HG02588 (cell line): ENCODE measurements at regions not wholly inside any gene's neighbourhood (a gene's known extent, or its start where the extent isn't known, plus 50 kb on each side); places are given as distances from the start of the nearest gene placed in this dataset.

Experiments
- ATAC-seq: cut with Tn5 transposase; IDR thresholded peaks from one replicate; pipeline ENCODE4 v1.9.1; 2021; ENCODE audit warnings: mild to moderate bottlenecking, moderate library complexity; ENCODE audit not compliant: unreplicated experiment

DNA sequence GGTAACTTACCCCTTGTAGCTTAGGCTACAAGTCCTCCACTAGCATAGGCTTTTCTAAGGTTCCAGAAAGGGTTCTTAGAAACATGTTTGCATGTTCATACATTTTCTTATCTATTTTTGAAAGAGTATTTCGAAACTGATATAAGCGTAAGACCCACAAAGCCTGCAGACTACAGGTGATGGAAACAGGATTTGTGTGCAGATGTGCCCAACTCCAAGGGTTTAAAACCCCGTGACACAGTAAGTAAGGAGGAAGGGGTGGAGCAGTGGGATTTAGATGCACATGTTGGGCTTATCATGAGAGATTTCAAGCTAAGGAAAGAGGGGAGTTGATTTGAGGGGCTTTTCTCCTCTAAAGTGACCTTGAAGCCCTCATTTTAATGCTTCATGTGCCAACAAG lies 164.7 kb downstream of the LTN1 start:
- ATAC-seq: no peak

DNA sequence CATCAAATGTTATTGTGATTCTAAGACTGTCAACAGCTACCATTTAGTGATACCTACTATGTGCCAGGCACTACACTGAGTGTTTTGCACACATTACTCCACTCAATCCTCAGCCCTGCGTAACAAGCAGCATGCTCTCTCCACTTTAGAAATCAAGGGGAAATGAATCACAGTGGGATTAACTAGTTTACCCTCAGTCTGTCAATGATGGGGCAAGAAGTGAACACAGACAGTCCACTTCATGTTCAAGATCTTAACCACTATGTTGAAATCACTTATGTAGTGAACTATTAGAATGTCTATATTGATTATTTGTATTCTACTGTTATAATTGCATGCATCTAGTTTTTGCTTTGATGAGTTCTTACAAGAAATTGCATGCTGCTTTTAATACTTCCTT lies 165.3 kb downstream of the LTN1 start:
- no peak for ATAC-seq

DNA sequence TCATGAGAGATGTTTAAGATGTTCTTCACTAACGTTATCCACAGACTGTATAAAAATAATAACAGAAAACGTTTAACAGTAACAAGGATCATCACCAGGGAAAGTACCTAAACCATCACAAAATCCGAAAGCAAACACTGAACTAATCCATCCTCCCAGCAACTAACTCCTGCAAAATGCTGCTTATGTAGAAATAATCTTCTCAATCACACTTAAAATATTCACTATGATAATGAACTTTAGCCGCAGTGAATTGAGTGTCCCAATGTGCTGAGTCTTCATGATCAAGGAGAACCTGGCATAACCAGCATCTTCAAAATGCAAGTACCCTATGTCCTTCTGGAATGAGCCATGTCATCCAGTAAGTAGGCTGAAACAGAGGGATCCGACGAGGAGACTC lies 166.1 kb downstream of the LTN1 start:
- no peak for ATAC-seq

DNA sequence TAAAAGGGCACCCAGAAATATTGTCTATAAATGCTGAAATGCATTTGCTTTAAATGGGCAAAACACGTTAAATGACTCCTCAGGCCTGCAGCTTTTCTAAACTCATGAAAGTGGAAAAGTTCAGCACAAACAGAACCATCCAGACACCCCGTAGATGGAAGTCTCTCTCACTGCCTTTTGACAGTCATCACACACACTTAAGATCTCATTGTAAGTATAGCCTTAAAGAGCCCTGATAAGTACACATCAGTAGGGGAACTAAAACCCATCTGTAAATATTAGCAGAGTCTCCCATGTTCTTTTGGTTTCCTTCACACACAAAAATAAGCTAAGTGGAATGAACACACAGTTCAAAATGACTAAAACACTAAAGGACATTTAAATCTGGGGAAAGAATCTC lies 166.7 kb downstream of the LTN1 start:
- no peak for ATAC-seq

DNA sequence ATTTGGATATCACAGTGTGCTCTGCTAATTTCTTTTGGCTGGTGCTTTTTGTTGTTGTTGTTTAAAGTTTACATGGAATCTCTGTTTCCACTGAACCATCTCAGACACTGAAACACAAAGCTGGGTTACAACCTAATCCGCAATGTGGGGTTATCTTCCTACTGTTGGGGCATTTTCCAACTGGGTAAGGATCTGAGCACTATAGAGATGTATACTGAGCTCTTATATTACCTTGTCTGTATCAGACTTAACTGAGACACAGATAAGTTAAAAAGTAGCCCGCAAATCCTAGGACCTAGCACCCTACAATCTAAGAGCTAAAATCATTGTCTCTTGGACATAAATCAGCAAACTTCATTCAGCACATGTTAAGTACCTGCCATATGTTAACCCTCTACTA lies 169.2 kb downstream of the LTN1 start:
- no peak for ATAC-seq

DNA sequence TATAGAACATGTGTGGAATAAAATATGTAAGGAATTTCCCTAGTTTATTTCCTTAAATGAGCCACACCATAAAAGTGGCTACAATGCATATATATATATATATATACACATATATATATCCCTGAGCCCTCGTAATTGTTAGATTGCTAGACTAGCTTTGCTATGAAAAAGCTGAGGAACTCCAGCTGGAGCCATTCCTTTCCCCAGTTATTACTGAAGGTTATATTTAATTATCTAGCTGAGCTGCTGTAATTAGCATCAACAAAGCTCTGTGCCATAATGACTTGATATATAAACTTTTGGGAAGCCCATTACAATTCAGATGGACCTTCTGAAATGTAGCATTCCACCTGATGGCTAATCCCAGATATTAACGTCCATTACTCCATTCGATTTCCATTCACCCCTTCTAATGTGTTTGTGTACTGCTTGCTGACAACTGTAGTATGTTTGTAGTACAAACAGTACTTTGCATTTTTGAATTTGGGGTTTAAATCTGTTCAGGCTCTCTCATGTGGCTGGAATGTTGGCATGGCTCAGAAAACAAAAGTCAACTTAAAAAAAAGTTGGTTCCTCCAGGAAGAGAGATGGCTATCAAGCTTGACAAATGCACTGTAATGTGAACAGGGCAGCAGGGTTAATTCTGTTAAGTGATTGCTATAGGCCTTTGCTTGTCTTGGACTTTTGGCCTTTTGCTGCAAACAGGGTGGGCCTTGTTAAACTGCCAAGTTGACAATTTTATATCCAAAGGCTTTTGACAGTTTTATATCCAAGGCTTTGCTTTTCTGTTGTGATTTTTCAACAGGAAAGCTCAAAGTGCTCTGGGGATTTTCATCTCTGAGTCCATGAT lies 170.0 kb downstream of the LTN1 start:
- no peak for ATAC-seq

DNA sequence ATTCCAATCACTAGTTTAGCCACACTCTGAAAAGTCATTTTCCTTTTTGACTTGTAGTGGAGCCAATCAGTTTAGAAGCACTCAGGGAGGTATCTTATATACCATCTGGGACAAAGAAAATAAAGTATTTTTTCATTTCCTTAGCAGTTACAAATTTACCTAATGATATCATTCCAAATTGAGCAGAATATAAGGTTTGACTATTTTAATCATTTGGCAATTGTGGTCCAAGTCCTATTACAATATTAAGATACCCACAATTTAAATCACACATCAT lies 170.6 kb downstream of the LTN1 start:
- ATAC-seq: no peak

DNA sequence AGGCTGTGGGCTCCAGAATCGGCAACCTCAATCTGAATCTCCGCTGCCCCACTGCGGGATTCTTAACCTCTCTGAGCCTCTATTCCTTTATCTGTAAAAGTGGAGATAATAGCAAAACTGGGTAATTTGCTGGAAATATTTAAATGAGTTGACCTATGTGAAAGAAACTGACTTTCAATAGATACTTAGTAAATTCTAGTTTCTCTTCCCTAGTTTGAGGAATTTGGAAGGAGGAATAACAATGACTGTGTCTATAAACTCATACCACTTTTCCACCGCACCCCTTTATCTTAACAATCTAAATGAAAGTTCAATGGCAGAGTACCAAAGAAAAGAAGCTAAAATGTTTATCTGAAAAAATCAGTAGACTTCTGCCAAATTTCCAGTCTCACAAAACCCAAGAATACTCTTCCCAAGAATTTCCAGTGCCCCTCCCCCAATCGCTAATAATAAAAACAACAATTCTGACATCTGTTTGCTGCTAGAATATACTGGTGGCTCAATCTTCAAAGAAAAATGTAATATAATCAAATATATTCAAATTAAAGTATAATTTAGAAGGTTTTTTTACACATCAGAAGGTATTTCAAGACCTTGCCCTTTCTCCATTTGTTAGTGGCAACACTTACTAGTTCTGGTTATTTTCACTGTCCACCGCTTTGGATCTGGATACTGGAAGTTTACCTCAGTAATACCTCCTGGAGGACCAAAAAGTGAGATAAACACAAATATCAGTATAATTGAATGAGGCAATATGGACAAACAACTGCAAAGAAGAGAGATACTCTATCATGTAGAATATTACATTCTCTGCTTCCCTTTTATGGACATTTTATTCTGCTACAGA lies 171.2 kb downstream of the LTN1 start:
- no peak for ATAC-seq

DNA sequence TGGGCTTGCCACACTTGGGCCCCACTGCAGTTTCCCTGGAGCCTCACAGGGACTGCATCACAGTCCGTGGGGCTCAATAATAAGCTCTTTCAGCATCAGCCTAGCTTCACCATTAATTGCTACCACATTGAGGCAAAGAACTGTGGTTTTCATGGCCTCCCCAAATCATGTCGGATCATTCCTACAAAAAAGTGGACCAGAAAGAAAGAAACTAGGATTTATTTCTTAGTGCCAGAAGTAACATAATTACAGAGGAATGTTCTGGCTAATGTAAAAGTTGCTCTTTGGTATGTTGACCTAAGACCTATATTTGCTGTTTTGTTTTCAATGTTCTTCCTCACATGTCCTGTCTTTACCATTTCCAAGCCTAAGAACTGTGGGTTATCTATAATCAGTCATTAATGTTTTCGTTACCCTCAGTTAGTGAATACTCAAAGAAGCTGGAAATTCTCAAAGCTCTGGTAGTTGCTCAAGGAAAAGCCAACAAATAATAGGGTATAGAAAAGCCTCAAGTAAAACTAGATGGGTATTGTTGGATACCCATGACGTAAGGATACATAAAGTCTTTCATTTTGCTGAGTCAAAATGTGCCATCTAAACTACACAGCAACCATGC lies 173.9 kb downstream of the LTN1 start:
- no peak for ATAC-seq

DNA sequence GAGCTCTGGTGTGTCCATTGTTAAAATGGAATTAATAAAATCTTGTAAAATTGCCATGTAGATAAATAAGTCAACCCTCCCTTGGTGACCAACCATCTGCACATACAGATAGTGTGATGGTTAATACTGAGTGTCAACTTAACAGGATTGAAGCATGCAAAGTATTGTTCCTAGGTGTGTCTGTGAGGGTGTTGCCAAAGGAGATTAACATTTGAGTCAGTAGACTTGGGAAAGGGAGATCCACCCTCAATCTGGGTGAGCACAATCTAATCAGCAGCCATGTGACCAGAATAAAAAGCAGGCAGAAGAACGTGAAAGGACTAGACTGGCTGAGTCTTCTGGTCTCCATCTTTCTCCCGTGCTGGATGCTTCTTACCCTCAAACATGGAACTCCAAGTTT lies 174.8 kb downstream of the LTN1 start:
- no peak for ATAC-seq

DNA sequence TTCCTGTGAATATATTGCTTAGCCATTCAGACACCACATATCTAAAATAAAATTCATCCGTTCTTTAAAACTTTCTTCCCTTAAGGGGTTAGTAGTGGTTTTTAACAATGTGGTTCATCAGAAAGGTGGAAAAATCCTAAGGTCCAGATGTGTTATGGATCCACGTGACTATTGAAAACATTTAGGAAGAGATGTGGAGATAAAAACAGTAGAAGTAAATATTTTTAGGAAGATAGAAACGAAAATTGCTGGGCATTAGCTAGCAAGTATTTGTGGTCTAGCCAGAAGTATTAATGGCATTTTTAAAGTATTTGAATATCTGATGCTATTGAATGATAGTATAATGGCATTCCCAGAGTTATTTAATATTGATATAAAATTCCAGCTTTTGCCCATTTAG lies 180.8 kb downstream of the LTN1 start:
- no peak for ATAC-seq

DNA sequence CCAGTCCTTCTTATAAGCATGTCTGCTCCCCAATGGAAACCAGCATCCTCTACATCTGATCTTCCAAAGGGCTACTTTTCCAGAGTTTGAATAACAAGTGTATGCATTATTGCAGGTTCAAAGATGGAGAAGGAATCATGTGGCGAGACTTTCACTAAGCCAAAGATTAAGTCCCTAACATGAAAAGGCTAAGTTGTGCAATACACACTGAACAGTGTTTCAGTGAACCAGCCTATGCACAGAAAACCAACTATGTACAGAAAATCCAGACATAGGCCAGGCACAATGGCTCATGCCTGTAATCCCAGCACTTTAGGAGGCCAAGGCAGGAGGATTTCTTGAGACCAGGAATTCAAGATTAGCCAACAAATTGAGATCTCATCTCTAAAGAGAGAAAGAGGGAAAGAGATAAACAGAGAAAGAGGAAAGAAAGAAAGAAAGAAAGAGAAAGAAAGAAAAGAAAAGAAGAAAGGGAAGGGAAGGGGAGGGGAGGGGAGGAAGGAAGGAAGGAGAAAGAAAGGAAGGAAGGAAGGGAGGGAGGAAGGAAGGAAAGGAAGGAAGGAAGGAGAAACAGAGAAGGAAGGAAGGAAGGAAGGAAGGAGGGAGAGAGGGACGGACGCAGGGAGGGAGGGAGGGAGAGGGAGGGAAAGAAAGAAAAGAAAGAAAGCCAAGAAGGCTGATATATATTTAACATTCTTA lies 181.7 kb downstream of the LTN1 start:
- ATAC-seq: no peak

DNA sequence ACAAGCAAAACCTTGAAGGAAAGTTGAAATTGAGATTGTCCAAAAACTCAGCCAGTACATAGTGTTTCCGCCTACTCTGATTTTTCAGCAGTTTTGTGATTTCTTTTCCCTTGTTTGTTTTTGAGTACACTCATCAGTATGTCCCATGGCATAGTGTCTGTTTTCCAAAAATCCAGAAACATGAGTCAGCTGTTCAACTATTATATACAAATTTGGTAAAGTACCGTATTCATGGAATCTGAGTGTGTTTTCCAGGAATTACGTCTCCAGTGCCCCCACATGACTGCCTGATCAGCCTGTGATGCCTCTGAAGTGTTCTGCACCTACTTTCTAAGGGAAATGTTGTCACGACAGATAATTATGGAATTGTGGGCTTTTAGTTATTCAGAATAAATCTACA lies 186.8 kb downstream of the LTN1 start:
- ATAC-seq: no peak

DNA sequence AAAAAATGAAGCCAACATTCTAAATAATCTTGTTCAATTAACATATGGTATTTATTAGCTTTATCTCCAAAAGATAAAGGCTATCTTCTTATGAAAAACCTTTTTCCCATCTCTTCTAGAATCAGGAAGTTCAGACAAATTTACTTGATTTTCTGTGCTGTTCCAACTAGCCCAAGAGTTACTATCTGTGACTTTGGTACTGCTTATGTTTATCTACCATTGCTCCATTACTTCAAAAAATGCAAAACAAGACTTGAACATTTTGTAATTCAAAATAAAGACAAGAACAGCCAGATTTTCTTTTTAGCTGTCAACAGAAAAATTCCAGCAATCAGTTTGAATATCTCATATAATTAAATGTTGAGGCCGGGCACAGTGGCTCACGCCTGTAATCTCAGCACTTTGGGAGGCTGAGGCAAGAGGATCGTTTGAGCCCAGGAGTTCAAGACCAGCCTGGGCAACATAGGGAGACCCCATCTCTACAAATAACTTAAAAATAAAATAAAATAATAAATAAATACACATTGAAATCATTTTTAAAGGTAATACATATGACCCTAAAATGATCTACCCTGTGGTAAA lies 188.5 kb downstream of the LTN1 start:
- no peak for ATAC-seq

DNA sequence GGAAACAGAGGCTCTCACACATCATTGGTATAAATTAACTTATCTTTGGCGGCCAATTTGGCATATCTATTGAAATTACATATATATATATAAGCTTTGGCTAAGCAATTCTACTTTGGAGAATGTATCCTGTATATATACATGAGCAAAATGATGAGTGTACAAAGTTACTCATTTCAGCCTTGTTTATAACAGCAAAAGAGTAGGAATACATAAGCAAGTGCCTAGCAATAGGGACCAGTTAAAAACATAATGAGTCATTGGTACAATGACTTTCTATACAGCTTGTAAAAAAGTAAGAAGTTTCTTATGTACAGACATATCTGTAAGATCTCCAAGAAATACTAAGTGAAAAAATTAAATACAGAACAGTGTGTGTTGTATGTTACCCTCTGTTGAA lies 190.8 kb downstream of the LTN1 start:
- ATAC-seq: no peak

DNA sequence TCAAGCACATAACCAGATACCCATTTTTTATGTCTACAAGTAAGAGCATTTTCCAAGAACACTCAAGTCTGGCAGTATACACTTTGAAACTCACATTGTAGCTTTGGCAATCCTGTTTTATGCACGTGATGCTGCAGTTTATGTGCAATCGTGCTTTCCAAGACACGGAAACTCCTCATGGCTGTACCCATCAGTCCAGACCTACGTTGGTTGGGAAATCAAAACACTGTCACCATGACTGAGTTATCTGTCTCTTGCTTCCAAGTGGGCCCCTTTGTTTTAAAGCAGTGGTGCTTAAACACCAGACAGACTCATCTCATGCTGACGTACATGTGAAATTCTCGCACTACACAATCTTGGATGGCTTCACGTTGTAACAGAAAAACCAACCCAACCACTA lies 192.8 kb downstream of the LTN1 start:
- no peak for ATAC-seq

DNA sequence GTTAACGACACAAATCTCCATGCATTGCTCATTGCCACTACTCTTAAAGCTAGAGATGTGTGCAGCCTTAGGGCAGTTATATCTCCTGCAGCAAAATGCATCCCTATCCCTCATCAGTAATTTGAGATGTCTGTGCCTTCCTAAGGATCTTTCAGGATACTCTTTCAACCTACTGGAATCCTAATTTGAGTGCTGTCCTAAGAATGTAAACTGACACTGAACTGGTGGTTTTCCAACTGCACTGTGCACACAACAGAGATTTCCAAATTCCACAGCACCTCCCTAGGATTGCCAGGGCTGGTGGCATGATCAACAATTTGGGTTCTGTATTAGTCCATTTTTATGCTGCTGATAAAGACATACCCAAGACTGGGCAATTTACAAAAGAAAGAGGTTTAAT lies 193.9 kb downstream of the LTN1 start:
- no peak for ATAC-seq

DNA sequence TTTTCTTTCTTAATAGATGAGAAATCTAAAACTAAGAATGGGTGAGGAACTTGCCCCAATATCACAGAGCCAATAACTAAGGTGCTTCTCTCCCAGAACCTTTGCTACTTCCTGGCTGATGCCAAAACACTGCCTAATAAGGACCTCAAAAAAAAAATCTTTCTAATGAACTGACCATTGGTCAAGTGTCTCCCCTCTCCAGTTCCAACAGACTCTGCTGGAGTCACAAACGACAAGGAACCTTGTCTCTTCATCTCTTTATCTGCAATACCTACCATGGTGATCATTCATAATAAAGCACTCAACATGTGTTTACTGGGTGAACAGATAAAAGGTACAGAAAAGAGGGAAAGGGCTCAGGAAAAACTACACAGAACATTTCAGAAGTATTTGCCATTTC lies 197.4 kb downstream of the LTN1 start:
- ATAC-seq: no peak

DNA sequence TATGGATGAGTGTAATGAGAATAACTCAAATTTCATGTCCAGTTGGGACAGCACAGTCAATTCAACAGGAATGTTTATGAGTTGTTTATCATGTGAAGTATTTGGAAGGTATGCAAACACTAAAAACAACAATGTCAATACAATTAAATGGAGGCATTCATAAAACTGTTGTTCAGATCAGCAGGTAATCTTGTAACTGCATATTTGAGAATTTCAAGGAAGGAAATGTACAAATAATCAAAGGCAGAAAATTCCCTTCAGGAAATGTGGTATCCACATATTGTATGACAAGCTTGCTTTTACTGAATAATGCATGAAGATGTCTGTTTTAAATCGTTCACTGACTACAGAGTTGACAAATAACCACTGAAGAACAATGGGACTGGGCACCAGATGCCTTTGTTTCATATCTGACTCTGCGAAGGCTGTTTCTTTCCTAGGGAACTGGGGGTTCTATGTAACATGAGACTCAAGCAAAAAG lies 198.3 kb downstream of the LTN1 start:
- no peak for ATAC-seq

DNA sequence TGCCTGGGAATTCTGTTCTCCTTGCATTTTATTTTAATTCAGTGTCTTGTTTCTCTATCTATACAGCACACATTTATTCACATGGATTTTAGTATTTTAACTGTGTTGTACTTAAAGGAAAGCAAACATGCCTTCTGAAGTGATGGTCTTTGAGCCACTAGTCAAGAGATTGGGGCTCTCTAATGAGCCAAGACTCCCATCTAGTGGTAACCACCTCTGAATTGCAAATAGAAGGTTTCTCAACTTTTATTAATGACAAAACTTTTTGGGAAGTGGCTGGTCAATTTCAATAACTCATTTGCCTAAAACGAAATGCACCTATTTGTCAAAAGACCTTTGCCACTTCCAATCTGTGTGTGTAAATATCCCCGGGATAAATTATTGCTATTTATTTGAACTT lies 199.6 kb downstream of the LTN1 start:
- no peak for ATAC-seq
